ENCODE measurements at regions not wholly inside any gene's neighbourhood (a gene's known extent, or its start where the extent isn't known, plus 50 kb on each side); places are given as distances from the start of the nearest gene placed in this dataset.

DNA sequence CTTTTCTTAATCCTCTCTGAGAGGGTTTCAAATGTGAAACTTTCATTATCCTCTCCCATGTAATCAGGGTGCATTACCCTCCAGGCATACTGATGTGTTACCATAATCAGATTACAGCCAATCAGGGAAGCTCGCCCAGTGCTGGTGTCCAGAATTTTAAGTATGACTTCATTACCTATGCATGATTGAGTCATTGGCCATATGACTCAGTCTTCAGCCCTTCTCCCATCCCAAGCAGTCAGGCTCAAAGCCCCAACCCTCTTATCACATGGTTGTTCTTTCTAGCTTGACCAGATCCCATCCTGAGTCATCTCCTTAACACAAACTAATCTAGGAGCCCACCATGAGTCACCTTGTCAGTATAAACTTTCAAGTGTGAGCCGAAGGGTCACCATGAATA is 1668.1 kb upstream of the AGA start:
- TF ChIP-seq, protein P1, sequence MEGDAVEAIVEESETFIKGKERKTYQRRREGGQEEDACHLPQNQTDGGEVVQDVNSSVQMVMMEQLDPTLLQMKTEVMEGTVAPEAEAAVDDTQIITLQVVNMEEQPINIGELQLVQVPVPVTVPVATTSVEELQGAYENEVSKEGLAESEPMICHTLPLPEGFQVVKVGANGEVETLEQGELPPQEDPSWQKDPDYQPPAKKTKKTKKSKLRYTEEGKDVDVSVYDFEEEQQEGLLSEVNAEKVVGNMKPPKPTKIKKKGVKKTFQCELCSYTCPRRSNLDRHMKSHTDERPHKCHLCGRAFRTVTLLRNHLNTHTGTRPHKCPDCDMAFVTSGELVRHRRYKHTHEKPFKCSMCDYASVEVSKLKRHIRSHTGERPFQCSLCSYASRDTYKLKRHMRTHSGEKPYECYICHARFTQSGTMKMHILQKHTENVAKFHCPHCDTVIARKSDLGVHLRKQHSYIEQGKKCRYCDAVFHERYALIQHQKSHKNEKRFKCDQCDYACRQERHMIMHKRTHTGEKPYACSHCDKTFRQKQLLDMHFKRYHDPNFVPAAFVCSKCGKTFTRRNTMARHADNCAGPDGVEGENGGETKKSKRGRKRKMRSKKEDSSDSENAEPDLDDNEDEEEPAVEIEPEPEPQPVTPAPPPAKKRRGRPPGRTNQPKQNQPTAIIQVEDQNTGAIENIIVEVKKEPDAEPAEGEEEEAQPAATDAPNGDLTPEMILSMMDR (IDR thresholded peaks at IDR 0.05; ENCODE audit: low read depth, low read length) = no peak
- H3K36me3 ChIP-seq = no peaks in the 10 kb centered on the region
- H3K27me3 ChIP-seq = no peaks in the 10 kb centered on the region
- no peak overlapping the region for H3K4me3 ChIP-seq (ENCODE audit: low read depth, low read length)
- DNase-seq = peak; percentile 28
- H3K9me3 ChIP-seq = no peaks in the 10 kb centered on the region
- no peaks in the 10 kb centered on the region for H3K4me1 ChIP-seq

- TF ChIP-seq, protein P1 (IDR thresholded peaks at IDR 0.05; ENCODE audit: low read depth, low read length) = no peak
- Histone ChIP-seq H3K4me3 (ENCODE audit: low read depth, low read length) (no peak overlapping the region), H3K4me1 (no peaks in the 10 kb centered on the region), H3K27me3 (no peaks in the 10 kb centered on the region), H3K36me3 (no peaks in the 10 kb centered on the region), H3K9me3 (no peaks in the 10 kb centered on the region)
- DNase-seq = no peak
These were observed 1668.6 kb upstream of the AGA start for GRCh38 chr4:179110816-179111215.

DNA sequence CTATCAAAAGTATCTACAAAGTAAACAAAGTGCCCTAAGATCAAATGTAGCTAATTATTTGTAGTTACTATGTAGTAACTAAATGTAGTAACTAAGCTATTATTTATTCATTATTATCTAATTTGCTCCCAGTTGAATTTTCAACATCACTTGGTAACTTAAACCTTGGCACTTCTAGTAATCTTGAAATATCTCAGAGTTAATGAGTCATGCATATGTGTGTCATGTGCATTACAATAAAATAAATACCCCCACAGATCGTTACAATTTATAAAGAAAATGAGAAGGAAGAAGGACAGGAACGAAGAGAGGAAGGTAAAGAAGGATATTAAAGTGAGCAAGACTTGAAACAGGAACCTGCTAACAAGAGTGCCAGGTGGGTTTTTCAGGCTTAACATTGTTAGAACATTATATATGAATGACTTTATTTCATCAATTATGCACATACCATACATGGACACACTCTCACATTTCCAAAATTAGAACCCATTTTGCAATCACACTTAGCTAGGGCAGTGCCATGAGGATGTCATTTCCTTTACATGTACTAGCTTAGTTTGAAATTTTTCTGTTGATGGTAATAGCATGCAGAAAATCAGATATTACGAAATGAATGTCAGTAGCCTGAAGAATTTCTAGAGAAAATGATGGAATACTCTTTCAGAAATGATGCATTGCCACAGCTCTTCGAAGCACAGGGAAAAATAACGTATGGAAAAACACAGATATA is 1670.4 kb upstream of the AGA start:
- DNase-seq = no peak
- TF ChIP-seq, protein P1 (IDR thresholded peaks at IDR 0.05; ENCODE audit: low read depth, low read length) = no peak
- H3K4me1 ChIP-seq = no peaks in the 10 kb centered on the region
- H3K9me3 ChIP-seq = no peaks in the 10 kb centered on the region
- no peaks in the 10 kb centered on the region for H3K36me3 ChIP-seq
- H3K4me3 ChIP-seq (ENCODE audit: low read depth, low read length) = no peak overlapping the region
- H3K27me3 ChIP-seq = no peaks in the 10 kb centered on the region

GRCh38 chr4:179114615-179115014 is 1672.4 kb upstream of the AGA start:
- H3K36me3 ChIP-seq = no peaks in the 10 kb centered on the region
- no peaks in the 10 kb centered on the region for H3K27me3 ChIP-seq
- H3K4me3 ChIP-seq (ENCODE audit: low read depth, low read length) = no peak overlapping the region
- H3K9me3 ChIP-seq = no peaks in the 10 kb centered on the region
- no peak for DNase-seq
- TF ChIP-seq, protein P1 (IDR thresholded peaks at IDR 0.05; ENCODE audit: low read depth, low read length) = no peak
- H3K4me1 ChIP-seq = no peaks in the 10 kb centered on the region

GRCh38 chr4:179116011-179116410 is 1673.8 kb upstream of the AGA start:
- Histone ChIP-seq H3K4me1 (no peaks in the 10 kb centered on the region), H3K9me3 (no peaks in the 10 kb centered on the region), H3K4me3 (ENCODE audit: low read depth, low read length) (no peak overlapping the region), H3K36me3 (no peaks in the 10 kb centered on the region), H3K27me3 (no peaks in the 10 kb centered on the region)
- DNase-seq = no peak
- TF ChIP-seq, protein P1 (IDR thresholded peaks at IDR 0.05; ENCODE audit: low read depth, low read length) = no peak

GRCh38 chr4:179116581-179116980 is 1674.3 kb upstream of the AGA start:
- Histone ChIP-seq H3K36me3 (no peaks in the 10 kb centered on the region), H3K4me1 (no peaks in the 10 kb centered on the region), H3K4me3 (ENCODE audit: low read depth, low read length) (no peak overlapping the region), H3K27me3 (no peaks in the 10 kb centered on the region), H3K9me3 (no peaks in the 10 kb centered on the region)
- TF ChIP-seq, protein P1 (IDR thresholded peaks at IDR 0.05; ENCODE audit: low read depth, low read length) = no peak
- no peak for DNase-seq
